B cell (primary cell): ENCODE measurements at regions not wholly inside any gene's neighbourhood (a gene's known extent, or its start where the extent isn't known, plus 50 kb on each side); places are given as distances from the start of the nearest gene placed in this dataset.

ENCODE experiments used
- ATAC-seq: fragments of 200-7000 bp; cut with Tn5 transposase; one replicate; pipeline ENCODE4 v1.10.0; 2021; ENCODE audit warnings: low read depth, mild to moderate bottlenecking, moderate number of reproducible peaks, moderate library complexity
- CTCF ChIA-PET: fragments of 350-600 bp; sonication (Branson Sonifier 250); formaldehyde crosslinking; loops from one replicate; lab custom pipeline; 2021; ENCODE audit warnings: antibody characterized with exemption, inconsistent platforms; lab: Charles Lee
- POLR2A ChIA-PET: fragments of 350-600 bp; sonication (Branson Sonifier 250); formaldehyde crosslinking; loops from one replicate; lab custom pipeline; 2021; ENCODE audit warnings: antibody characterized with exemption; lab: Charles Lee
- DNase-seq: peaks from one replicate; pipeline ENCODE4 v3.0.0; 2013
- H2AFZ ChIP-seq: 2 replicates; pipeline ENCODE4 v1.6.1; 2012; ENCODE audit warnings: mild to moderate bottlenecking, low read depth, low read length; ENCODE audit not compliant: insufficient read depth, poor library complexity, severe bottlenecking
- H3K27ac ChIP-seq, 2 donors: 1 replicate in 1 of 2; 2 replicates in 1 of 2; pipeline ENCODE4 v1.5.1; 2012 to 2013; ENCODE audit warnings: low read length in 2 of 2, mild to moderate bottlenecking in 2 of 2, moderate library complexity in 1 of 2
- H3K27me3 ChIP-seq, 4 experiments: fragments of 200-600 bp in 1 of 4; sonication (generic) in 1 of 4; replicated peaks in 1 of 4; 1 replicate in 2 of 4; 2 replicates in 2 of 4; pipeline versions ENCODE4 v1.6.1 to v1.7.0; 2013 to 2016; ENCODE audit warnings: low read length in 3 of 4, mild to moderate bottlenecking in 2 of 4, mixed read lengths in 1 of 4, moderate library complexity in 1 of 4; ENCODE audit not compliant: insufficient read depth in 4 of 4, control insufficient read depth in 3 of 4; ENCODE audit errors: control extremely low read depth in 1 of 4
- H3K36me3 ChIP-seq, 2 experiments: replicated peaks in 1 of 2; 1 replicate in 1 of 2; 2 replicates in 1 of 2; pipeline versions ENCODE4 v1.6.1 to v1.7.1; 2013; ENCODE audit warnings: low read length in 1 of 2; ENCODE audit not compliant: insufficient read depth in 2 of 2, control insufficient read depth in 1 of 2; ENCODE audit errors: control extremely low read depth in 1 of 2, extremely low read depth in 1 of 2
- H3K4me1 ChIP-seq, 2 donors: fragments of 200-600 bp in 1 of 2; sonication (generic) in 1 of 2; 1 replicate in 1 of 2; 2 replicates in 1 of 2; pipeline versions ENCODE4 v1.5.1 to v1.6.1; 2013 to 2017; ENCODE audit warnings: low read length in 2 of 2; ENCODE audit not compliant: control insufficient read depth in 2 of 2, insufficient read depth in 2 of 2
- H3K4me2 ChIP-seq: replicated peaks from 2 replicates; pipeline ENCODE3; 2012; ENCODE audit warnings: mild to moderate bottlenecking, low read depth, low read length; ENCODE audit not compliant: poor library complexity, severe bottlenecking
- H3K4me3 ChIP-seq, 5 experiments: fragments of 200-600 bp in 1 of 5; sonication (generic) in 1 of 5; 1 replicate in 3 of 5; 2 replicates in 2 of 5; pipeline versions ENCODE4 v1.5.1 to v1.7.0; 2011 to 2016; ENCODE audit warnings: low read length in 4 of 5, mild to moderate bottlenecking in 4 of 5, low read depth in 2 of 5, control low read depth in 1 of 5, moderate library complexity in 1 of 5; ENCODE audit not compliant: insufficient read depth in 1 of 5; ENCODE audit errors: control extremely low read depth in 1 of 5, extremely low read depth in 1 of 5
- H3K79me2 ChIP-seq: fragments of 200-600 bp; sonication (generic); one replicate; pipeline ENCODE4 v1.6.0; 2016; ENCODE audit warnings: low read length; ENCODE audit not compliant: control insufficient read depth, insufficient read depth
- H3K9ac ChIP-seq: fragments of 200-600 bp; sonication (generic); 2 replicates; pipeline ENCODE4 v1.6.1; 2017; ENCODE audit warnings: mild to moderate bottlenecking, low read length, moderate library complexity
- H3K9me3 ChIP-seq, 3 donors: one replicate each; pipeline versions ENCODE4 v1.6.1 to v1.7.1; 2013; ENCODE audit warnings: low read length in 2 of 3; ENCODE audit not compliant: control insufficient read depth in 2 of 3, insufficient read depth in 1 of 3; ENCODE audit errors: control extremely low read depth in 1 of 3
- H4K20me1 ChIP-seq: 2 replicates; pipeline ENCODE4 v1.6.0; 2012; ENCODE audit warnings: mild to moderate bottlenecking, low read length; ENCODE audit not compliant: insufficient read depth, control insufficient read depth, poor library complexity, severe bottlenecking
- H3K27ac Mint-ChIP-seq: one replicate; pipeline ENCODE4 v1.8.0; 2021; ENCODE audit warnings: mixed read lengths
- H3K27me3 Mint-ChIP-seq: one replicate; pipeline ENCODE4 v1.8.0; 2021; ENCODE audit warnings: mixed read lengths
- H3K4me1 Mint-ChIP-seq: one replicate; pipeline ENCODE4 v1.8.0; 2021; ENCODE audit warnings: mixed read lengths
- H3K4me3 Mint-ChIP-seq: one replicate; pipeline ENCODE4 v1.8.0; 2021; ENCODE audit warnings: mixed read lengths
- H3K9me3 Mint-ChIP-seq: one replicate; pipeline ENCODE4 v1.8.0; 2022; ENCODE audit warnings: mixed read lengths; ENCODE audit not compliant: insufficient read depth
- EZH2 ChIP-seq: IDR thresholded peaks from 2 replicates; pipeline ENCODE4 v1.6.1; 2012; ENCODE audit warnings: borderline replicate concordance, low read depth, mild to moderate bottlenecking, moderate library complexity, low read length; ENCODE audit not compliant: insufficient read depth, poor library complexity, severe bottlenecking
- WGBS: methylation state at CpG from one replicate; pipeline ENCODE4 v1.1.5; 2013; ENCODE audit warnings: missing lambda C conversion rate; ENCODE audit not compliant: insufficient coverage; 5-methylcytosine and 5-hydroxymethylcytosine counted together
- intact Hi-C: fragments of 100-400 bp; cut with micrococcal nuclease; formaldehyde crosslinking; loops from one replicate; pipeline ENCODE4 v1.10.0; 2022
- TF ChIP-seq, protein P1 (sequence below): fragments of 200-600 bp; IDR thresholded peaks from one replicate; pipeline ENCODE4 v1.8.0; 2022; ENCODE audit warnings: antibody characterized with exemption, mild to moderate bottlenecking

DNA sequence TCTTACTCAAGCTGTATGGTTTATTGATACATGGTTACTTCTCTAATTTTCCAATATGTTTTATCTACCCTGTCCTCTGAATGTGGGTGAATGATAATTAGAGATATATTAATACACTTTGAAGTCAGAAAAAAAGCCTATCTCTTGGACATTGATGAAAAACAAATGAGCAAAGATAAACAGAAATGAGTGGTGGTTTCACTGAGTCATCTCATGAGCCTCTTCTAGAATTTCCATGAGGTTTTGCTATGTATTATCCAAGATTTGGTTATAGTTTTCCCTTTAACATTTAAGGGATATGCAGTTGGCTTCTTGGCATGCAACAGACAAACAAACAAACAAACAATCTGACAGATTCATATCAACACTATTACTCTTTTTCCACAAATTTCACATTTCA is 586.8 kb downstream of the RFPL4B start:
- CTCF ChIA-PET, result no interaction called here
- Mint-ChIP-seq H3K4me3 (no peak overlapping the region), H3K4me1 (no peaks in the 10 kb centered on the region), H3K27me3 (peaks cover 4% of the 10 kb centered on the region), H3K27ac (no peak overlapping the region), H3K9me3 (no peaks in the 10 kb centered on the region)
- Histone ChIP-seq H3K36me3 (no peaks in the 10 kb centered on the region), H3K79me2 (no peaks in the 10 kb centered on the region), H3K4me2 (no peak overlapping the region), H3K4me3 (no peak overlapping the region), H3K27ac (no peak overlapping the region), H3K9ac (no peak overlapping the region), H4K20me1 (no peaks in the 10 kb centered on the region), H2AFZ (no peak overlapping the region), H3K9me3 (no peaks in the 10 kb centered on the region), H3K4me1 (peaks cover 4 to 12% of the 10 kb centered on the region in 2 donors), H3K27me3 (no peaks in the 10 kb centered on the region)
- TF ChIP-seq, protein P1, sequence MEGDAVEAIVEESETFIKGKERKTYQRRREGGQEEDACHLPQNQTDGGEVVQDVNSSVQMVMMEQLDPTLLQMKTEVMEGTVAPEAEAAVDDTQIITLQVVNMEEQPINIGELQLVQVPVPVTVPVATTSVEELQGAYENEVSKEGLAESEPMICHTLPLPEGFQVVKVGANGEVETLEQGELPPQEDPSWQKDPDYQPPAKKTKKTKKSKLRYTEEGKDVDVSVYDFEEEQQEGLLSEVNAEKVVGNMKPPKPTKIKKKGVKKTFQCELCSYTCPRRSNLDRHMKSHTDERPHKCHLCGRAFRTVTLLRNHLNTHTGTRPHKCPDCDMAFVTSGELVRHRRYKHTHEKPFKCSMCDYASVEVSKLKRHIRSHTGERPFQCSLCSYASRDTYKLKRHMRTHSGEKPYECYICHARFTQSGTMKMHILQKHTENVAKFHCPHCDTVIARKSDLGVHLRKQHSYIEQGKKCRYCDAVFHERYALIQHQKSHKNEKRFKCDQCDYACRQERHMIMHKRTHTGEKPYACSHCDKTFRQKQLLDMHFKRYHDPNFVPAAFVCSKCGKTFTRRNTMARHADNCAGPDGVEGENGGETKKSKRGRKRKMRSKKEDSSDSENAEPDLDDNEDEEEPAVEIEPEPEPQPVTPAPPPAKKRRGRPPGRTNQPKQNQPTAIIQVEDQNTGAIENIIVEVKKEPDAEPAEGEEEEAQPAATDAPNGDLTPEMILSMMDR, result no peak
- no peak for TF ChIP-seq EZH2
- ATAC-seq (no peak), DNase-seq (no peak)
- intact Hi-C loops, result no loop called here
- POLR2A ChIA-PET, result no interaction called here

DNA sequence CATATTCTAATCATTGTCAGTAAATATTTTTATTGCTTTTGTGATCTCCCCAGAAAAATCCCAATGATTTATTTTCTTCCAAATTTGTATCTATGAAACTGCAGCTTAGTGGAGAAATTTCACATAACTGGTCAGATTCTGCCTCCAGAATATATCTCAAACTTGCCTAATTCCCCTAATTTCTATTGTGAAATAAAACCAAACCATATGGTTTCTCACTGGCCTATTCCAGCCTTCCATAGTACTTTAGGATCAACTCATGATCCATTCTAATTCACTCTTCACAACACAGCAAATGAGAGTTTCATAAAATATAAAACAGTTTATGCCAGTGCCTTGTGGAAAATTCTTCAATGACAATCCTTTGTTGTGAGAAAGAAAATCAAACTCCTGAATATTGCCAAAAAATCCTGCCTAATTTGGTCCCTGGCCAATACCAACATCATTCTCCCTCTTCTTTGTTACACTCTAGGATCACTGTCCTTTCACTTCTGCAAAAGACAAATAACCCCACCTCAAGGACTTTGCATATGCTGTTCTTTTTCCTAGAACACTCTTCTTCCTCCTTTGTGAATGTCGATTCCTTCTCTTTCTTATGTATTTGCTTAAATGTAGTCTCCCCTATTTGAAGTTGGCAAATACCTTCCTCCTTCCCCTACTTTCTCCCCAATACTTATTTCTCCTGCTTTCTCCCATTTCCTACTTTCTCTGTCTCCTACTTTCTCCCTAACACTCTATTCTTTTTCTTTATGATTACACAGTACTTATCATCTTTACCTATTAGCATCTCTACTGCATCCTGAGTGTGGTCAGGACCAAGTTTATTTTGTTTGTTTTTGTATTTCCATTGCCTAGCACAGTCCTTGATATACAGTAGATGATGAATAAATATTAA is 587.5 kb downstream of the RFPL4B start:
- ChIA-PET CTCF (no interaction called here), POLR2A (no interaction called here)
- ATAC-seq (no peak), DNase-seq (no peak)
- TF ChIP-seq, protein P1, result no peak
- TF ChIP-seq EZH2, result no peak
- Histone ChIP-seq H2AFZ (no peak overlapping the region), H3K9me3 (no peaks in the 10 kb centered on the region), H3K4me3 (no peak overlapping the region), H4K20me1 (no peaks in the 10 kb centered on the region), H3K27me3 (no peaks in the 10 kb centered on the region), H3K79me2 (no peaks in the 10 kb centered on the region), H3K9ac (no peak overlapping the region), H3K36me3 (no peaks in the 10 kb centered on the region), H3K4me1 (peaks cover 4 to 12% of the 10 kb centered on the region in 2 donors), H3K4me2 (no peak overlapping the region), H3K27ac (no peak overlapping the region)
- no peak overlapping the region for H3K27ac Mint-ChIP-seq
- intact Hi-C loops, result no loop called here
- H3K4me1 Mint-ChIP-seq, result no peaks in the 10 kb centered on the region
- no CpG with 5 or more reads among the region's 1 CpG for WGBS
- no peak overlapping the region for H3K4me3 Mint-ChIP-seq
- no peaks in the 10 kb centered on the region for H3K9me3 Mint-ChIP-seq
- peaks cover 4% of the 10 kb centered on the region for H3K27me3 Mint-ChIP-seq
